Fibroblast of skin of abdomen (primary cell): ENCODE measurements at regions not wholly inside any gene's neighbourhood (a gene's known extent, or its start where the extent isn't known, plus 50 kb on each side); places are given as distances from the start of the nearest gene placed in this dataset.
"Not testable (repeated sequence)": the region's sequence is repeated elsewhere in the genome, so short reads cannot be mapped to it uniquely, and the experiment has no call there.

Experiments
- DNase-seq: peaks from one replicate; pipeline ENCODE4 v3.0.0-alpha.2; 2013

GRCh38 chrX:122078079-122078478, 1030.7 kb downstream of the GLUD2 start:
- no peak for DNase-seq

- DNase-seq = no peak
Observed at GRCh38 chrX:122087341-122087740, 1039.9 kb downstream of the GLUD2 start.

DNA sequence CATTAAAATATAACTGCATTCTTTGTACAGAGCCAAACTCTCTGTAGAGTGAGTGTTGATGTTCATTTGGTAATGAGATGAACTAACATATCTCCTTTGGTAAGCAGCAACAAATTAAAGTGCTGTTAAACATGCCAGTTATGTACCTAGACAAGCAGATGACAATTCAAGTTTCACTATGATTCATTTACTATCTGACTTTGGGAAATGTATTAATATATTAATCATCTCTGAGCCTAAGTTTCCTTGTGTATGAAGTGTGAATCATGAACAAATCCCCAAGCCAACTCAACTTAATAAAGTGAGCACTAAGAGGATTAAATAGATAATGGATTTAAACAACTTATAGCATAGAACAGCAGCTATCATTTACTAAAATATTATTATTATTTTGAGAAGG, 1044.2 kb downstream of the GLUD2 start:
- DNase-seq = no peak

- no peak for DNase-seq
Observed at GRCh38 chrX:122092360-122092759, 1045.0 kb downstream of the GLUD2 start.

DNA sequence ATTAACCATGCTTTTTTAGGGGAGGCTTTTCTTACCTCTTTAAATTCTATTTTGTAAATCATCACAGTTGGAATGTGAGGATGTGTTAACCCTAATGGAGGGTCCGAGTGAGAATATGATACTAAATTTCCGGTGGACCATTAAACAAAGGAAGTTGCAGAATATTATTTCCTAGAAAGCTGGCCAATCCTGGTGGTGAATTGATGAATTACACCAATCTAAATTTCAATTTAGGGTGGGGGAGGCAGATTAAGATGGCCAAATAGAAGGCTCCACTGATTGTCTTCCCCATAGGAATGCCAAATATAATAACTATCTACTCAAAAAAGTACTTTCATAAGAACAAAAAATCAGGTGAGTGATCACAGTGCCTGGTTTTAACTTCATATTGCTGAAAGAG, 1045.6 kb downstream of the GLUD2 start:
- DNase-seq = no peak

DNA sequence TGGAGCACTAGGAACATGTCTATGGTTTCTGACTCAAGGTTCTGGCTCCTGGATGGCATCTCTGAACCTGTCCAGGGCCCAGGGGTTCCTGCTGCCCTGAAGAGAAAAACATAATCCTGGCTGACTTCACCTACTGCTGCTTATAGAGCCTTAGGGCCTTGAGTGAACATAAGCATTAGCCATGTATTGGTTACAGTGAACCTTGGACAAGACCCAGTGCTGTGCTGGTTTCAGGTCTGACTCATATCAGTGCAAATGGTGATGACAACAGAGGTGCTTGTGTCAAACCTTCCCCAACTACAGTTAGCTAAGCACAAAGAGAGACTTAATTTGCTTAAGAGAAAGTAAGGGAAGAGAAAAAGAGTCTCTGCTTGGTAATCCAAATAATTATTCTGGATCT, 1047.2 kb downstream of the GLUD2 start:
- peak; percentile 60 for DNase-seq

DNA sequence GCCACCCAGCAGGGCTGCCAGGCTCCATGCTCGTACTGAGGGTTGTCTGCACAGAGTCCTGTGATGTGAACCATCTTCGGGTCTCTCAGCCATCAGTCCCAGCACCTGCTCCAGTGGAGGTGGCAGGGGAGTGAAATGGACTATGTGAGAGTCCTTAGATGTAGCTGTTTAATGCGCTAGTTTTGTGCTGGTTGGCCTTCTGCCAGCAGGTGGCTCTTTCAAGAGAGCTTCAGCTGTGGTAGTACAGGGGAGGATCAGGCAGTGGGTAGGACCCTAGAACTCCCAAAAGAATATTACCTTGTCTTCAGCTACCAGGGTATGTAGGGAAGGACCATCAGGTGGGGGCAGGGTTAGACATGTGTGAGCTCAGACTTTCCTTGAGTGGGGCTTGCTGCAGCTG, 1066.0 kb downstream of the GLUD2 start:
- DNase-seq = no peak

DNA sequence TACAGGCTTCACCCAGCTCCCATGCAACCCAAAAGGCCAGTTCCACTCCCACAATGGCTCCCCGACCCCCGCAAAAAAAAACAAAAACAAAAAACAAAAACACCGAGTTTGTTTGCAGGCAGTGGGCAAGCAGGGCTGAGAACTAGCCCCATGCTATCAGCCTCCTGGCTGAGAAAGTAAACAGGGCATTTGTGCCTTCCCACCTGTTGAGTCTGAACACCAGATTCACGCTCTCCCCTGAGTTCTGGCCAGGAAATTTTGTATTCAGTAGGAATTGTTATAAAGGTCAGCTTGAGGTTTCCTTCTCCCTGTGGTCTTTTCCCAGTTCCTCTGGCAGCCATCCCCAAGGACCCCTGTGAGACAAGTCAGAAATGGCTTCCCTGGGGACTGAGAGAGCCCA, 1066.5 kb downstream of the GLUD2 start:
- no peak for DNase-seq

DNA sequence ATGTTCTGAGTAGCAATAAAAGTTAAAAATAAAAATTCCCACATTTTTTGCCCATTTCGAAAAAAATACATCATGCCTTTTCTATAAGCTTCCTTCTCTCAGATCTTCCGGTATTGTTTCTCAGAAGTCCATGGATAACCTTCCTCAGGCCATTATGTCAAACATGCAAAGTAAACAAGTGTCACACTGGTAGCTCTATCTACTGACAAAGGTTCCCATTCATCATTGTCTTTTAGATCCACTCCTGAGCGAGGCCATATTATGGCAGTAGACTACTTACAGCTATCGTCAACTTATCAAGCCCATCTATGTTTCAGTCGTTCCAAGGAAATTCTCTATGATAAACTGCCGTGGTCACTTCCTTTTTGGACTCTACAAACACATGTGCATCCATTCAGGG, 1068.2 kb downstream of the GLUD2 start:
- no peak for DNase-seq

DNA sequence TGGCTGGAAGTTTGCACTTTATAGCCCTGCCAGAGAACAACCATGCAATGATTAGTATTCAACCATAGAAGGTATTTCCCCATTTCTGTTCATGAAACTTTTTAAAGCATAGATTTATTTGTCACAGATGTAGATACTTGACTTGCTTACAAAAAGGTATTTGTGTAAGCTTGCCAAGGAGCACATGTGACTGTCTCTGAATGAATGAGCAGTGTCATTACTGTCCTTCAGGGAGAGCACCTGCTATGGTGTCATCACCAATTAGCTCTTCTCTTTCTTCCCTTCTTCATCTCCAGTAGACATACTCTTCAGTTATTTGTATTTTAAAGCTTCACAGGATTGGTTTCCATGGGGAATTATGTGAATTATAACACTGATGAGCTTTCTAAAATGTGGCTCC, 1064.7 kb upstream of the GRIA3 start:
- no peak for DNase-seq

- no peak for DNase-seq
Observed at GRCh38 chrX:122122274-122122673, 1061.8 kb upstream of the GRIA3 start.

GRCh38 chrX:122133478-122133877, 1050.6 kb upstream of the GRIA3 start:
- no peak for DNase-seq

DNA sequence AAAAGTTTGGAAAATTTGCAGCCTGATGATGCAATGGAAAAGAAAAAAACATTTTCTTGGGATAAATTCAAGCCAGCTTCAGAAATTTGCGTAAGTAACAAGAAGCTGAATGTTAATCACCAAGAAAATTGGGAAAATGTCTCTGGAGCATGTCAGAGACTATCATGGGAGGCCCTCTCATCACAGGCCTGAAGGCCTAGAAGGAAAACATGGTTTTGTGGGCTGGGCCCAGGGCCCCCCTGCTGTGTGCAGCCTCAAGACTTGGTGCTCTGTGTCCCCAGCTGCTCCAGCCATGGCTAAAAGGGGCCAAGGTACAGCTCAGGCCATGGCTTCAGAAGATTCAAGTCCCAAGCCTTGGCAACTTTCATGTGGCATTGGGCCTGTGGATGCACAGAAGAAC, 1049.8 kb upstream of the GRIA3 start:
- peak; percentile 10 for DNase-seq

GRCh38 chrX:122135070-122135469, 1049.0 kb upstream of the GRIA3 start:
- DNase-seq = no peak

- not testable (repeated sequence) for DNase-seq
Observed at GRCh38 chrX:122140219-122140618, 1043.9 kb upstream of the GRIA3 start.

DNA sequence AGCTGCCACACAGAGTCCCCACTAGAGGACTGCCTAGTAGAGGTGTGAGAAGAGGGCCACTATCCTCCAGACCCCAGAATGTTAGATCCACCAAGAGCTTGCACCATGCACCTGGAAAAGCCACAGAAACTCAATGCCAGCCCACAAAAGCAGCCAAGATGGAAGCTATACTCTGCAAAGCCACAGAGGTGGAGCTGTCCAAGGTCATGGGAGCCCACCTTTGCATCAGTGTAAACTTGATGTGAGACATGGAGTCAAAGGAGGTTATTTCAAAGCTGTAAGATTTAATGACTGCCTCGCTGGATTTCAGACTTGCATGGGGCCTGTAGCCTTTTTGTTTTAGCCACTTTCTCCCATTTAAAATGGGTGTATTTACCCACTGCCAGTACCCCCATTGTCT, 1030.1 kb upstream of the GRIA3 start:
- DNase-seq = no peak

GRCh38 chrX:122168241-122168640, 1015.8 kb upstream of the GRIA3 start:
- no peak for DNase-seq

DNA sequence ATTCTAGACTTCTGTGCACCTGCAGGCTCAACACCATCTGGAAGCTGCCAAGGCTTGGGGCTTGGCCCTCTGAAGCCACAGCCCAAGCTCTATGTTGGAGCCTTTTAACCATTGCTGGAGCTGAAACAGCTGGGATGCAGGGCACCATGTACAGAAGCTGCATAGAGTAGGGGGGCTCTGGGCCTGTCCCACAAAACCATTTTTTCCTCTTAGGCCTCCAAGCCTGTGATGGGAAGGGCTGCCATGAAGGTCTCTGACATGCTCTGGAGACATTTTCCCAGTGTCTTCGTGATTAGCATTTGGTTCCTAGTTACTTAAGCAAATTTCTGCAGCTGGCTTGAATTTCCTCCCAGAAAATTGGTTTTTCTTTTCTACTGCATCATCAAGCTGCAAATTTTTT, 999.3 kb upstream of the GRIA3 start:
- DNase-seq = no peak

- no peak for DNase-seq
Observed at GRCh38 chrX:122187069-122187713, 996.9 kb upstream of the GRIA3 start.

- DNase-seq = peak; percentile 26
Observed at GRCh38 chrX:122188751-122189150, 995.3 kb upstream of the GRIA3 start.

DNA sequence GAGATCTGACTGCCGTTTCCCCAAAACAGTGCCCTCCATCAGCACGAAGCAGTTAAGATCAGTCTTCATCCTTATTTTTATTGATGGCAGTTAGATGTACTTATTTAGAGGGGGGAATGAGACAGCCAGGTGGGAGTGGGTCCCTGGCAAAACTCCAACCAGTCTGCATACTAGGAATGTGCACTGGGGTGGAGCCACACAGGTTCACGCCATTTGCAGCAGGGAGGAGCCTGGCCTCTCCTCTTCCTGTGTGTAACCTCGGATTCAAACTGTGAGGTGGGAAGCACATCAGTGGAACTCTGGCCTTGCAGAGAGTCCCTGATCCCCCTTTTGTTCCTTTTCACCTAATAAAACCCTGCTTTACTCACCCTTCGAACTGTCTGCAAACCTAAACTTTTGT, 987.7 kb upstream of the GRIA3 start:
- DNase-seq = no peak

- DNase-seq = no peak
Observed at GRCh38 chrX:122203399-122203798, 980.7 kb upstream of the GRIA3 start.

DNA sequence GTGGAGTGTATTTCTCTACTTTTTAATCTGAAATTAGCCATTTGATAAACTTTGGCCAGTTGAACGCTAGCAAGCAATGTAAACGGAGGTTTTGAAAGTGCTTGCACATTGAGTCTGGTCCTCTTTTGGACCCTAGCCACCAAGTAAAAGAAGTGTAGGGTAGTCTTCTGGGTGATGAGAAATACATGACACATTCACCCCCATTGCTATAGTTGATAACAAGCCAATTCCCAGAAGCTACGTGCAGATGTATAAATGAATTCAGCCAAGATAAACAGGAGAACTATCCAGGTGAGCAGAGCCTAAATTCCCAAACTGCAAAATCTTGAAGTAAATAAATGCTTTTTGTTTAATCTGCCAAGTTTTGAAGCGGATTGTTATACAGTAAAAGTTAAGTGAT, 965.4 kb upstream of the GRIA3 start:
- DNase-seq = no peak

DNA sequence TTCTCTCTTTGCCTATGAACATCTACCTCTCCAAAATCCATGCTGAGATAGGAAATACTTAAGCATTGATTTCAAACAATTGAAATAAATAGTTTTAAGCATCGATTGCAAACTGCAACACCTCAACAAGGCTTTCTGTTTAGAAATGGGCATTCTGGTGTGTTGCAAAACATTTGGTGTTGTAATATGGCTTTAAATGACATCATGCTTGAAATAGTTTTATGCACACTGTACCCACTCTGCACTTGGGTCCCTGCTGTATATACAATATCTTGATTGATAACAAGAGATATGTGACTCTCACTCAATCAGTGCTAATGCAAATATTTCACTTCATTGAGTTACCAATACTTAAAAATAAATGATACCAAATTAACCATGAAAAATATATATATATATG, 964.9 kb upstream of the GRIA3 start:
- no peak for DNase-seq

DNA sequence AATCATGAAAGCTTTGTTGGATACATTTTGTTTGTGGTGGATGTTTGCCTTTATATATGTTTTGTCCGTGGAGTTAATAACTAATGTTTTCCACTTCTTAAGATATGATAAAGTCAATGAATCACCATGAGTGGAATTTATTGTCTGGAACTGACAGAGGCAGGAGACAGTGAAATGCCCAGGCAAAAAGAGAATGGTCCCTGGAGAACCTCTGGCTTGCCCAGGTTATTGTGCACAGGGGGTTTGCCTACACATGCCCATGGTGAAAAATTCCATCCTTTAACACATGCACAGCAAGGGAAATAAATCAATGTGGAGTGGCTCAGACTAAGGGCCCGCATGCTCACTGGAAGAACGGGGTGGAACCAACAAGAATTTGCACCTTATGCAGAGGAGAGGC, 964.3 kb upstream of the GRIA3 start:
- no peak for DNase-seq
